ENCODE measurements at regions not wholly inside any gene's neighbourhood (a gene's known extent, or its start where the extent isn't known, plus 50 kb on each side); places are given as distances from the start of the nearest gene placed in this dataset.

- H3K4me3 ChIP-seq: no peak overlapping the region
- no peak for DNase-seq (ENCODE audit: extremely low spot score in 2 of 2)
- H3K9me3 ChIP-seq: no peaks in the 10 kb centered on the region
- TF ChIP-seq POLR2A (IDR thresholded peaks at IDR 0.05): no peak
- no peak for TF ChIP-seq POLR2AphosphoS5 (IDR thresholded peaks at IDR 0.05; ENCODE audit: insufficient read depth in 1 of 2, low read depth in 1 of 2)
- TF ChIP-seq, protein P1, sequence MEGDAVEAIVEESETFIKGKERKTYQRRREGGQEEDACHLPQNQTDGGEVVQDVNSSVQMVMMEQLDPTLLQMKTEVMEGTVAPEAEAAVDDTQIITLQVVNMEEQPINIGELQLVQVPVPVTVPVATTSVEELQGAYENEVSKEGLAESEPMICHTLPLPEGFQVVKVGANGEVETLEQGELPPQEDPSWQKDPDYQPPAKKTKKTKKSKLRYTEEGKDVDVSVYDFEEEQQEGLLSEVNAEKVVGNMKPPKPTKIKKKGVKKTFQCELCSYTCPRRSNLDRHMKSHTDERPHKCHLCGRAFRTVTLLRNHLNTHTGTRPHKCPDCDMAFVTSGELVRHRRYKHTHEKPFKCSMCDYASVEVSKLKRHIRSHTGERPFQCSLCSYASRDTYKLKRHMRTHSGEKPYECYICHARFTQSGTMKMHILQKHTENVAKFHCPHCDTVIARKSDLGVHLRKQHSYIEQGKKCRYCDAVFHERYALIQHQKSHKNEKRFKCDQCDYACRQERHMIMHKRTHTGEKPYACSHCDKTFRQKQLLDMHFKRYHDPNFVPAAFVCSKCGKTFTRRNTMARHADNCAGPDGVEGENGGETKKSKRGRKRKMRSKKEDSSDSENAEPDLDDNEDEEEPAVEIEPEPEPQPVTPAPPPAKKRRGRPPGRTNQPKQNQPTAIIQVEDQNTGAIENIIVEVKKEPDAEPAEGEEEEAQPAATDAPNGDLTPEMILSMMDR (IDR thresholded peaks at IDR 0.05): no peak
- intact Hi-C loops (cut with DNase I): no loop called here
- no peak overlapping the region for H3K27ac ChIP-seq
- no peaks in the 10 kb centered on the region for H3K4me1 ChIP-seq
- H3K27me3 ChIP-seq: no peaks in the 10 kb centered on the region
- no peaks in the 10 kb centered on the region for H3K36me3 ChIP-seq
These were observed 450.2 kb upstream of the MBL2 start for GRCh38 chr10:53222806-53223205.

GRCh38 chr10:53209944-53210611 is 437.5 kb upstream of the MBL2 start:
- Histone ChIP-seq H3K4me3 (no peak overlapping the region), H3K27me3 (no peaks in the 10 kb centered on the region), H3K9me3 (no peaks in the 10 kb centered on the region), H3K4me1 (no peaks in the 10 kb centered on the region), H3K36me3 (no peaks in the 10 kb centered on the region), H3K27ac (no peak overlapping the region)
- TF ChIP-seq POLR2AphosphoS5 (IDR thresholded peaks at IDR 0.05; ENCODE audit: insufficient read depth in 1 of 2, low read depth in 1 of 2) (no peak), POLR2A (IDR thresholded peaks at IDR 0.05) (no peak)
- TF ChIP-seq, protein P1 (IDR thresholded peaks at IDR 0.05): no peak
- no peak for DNase-seq (ENCODE audit: extremely low spot score in 2 of 2)
- intact Hi-C loops (cut with DNase I): no loop called here

DNA sequence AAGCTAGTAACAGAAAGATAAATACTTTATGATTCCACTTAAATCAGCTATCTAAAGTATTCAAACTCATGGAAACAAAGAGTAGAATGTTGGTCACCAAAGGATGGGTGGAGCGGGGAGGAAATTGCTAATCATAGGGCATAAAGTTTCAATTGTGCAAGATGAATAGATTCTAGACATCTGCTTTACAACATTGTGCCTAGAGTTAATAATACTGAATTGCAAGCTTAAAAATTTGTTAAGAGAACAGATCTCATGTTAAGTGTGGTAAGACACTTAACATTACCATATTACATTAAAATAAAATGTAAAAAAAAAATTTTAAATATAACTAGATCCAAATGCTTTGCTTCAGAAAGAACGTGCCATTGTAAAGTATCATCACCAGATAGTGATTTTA is 411.1 kb upstream of the MBL2 start:
- Histone ChIP-seq H3K27me3 (no peaks in the 10 kb centered on the region), H3K4me1 (no peaks in the 10 kb centered on the region), H3K9me3 (no peaks in the 10 kb centered on the region), H3K4me3 (no peak overlapping the region), H3K27ac (no peak overlapping the region), H3K36me3 (no peaks in the 10 kb centered on the region)
- DNase-seq (ENCODE audit: extremely low spot score in 2 of 2): no peak
- TF ChIP-seq, protein P1 (IDR thresholded peaks at IDR 0.05): no peak
- no peak for TF ChIP-seq POLR2AphosphoS5 (IDR thresholded peaks at IDR 0.05; ENCODE audit: insufficient read depth in 1 of 2, low read depth in 1 of 2)
- no peak for TF ChIP-seq POLR2A (IDR thresholded peaks at IDR 0.05)
- intact Hi-C loops (cut with DNase I): no loop called here

DNA sequence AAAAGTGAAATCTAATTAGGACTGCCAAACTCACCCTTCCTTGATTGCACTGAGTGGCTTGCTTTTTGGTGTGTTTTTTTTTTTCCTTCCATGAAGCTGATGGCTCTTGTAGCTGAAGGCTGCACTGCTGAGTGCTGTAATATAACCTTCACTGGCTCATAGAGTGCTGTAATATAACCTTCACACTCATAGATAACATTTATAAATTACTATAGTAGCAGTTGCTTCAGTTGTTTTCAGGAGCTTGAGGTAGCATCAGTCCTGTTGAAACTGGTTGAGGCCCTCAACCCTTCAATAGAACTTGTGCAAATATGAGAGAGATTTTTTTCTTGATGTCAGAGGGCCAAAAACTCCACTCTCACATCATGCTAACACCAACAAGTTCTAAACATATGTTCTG is 404.9 kb upstream of the MBL2 start:
- no peaks in the 10 kb centered on the region for H3K27me3 ChIP-seq
- no peaks in the 10 kb centered on the region for H3K36me3 ChIP-seq
- TF ChIP-seq, protein P1 (IDR thresholded peaks at IDR 0.05): no peak
- TF ChIP-seq POLR2A (IDR thresholded peaks at IDR 0.05) (no peak), POLR2AphosphoS5 (IDR thresholded peaks at IDR 0.05; ENCODE audit: insufficient read depth in 1 of 2, low read depth in 1 of 2) (no peak)
- no peaks in the 10 kb centered on the region for H3K9me3 ChIP-seq
- no peak overlapping the region for H3K27ac ChIP-seq
- no peaks in the 10 kb centered on the region for H3K4me1 ChIP-seq
- H3K4me3 ChIP-seq: no peak overlapping the region
- intact Hi-C loops (cut with DNase I): no loop called here
- no peak for DNase-seq (ENCODE audit: extremely low spot score in 2 of 2)

GRCh38 chr10:53166325-53166724 is 393.7 kb upstream of the MBL2 start:
- H3K36me3 ChIP-seq: no peaks in the 10 kb centered on the region
- H3K4me1 ChIP-seq: no peaks in the 10 kb centered on the region
- H3K27me3 ChIP-seq: no peaks in the 10 kb centered on the region
- no peak overlapping the region for H3K27ac ChIP-seq
- H3K9me3 ChIP-seq: no peaks in the 10 kb centered on the region
- TF ChIP-seq POLR2A (IDR thresholded peaks at IDR 0.05): no peak
- TF ChIP-seq, protein P1 (IDR thresholded peaks at IDR 0.05): no peak
- no peak for TF ChIP-seq POLR2AphosphoS5 (IDR thresholded peaks at IDR 0.05; ENCODE audit: insufficient read depth in 1 of 2, low read depth in 1 of 2)
- intact Hi-C loops (cut with DNase I): no loop called here
- H3K4me3 ChIP-seq: no peak overlapping the region
- no peak for DNase-seq (ENCODE audit: extremely low spot score in 2 of 2)
